PFSK-1 (cell line): ENCODE measurements at regions not wholly inside any gene's neighbourhood (a gene's known extent, or its start where the extent isn't known, plus 50 kb on each side); places are given as distances from the start of the nearest gene placed in this dataset.

ENCODE experiments used
- FOXP2 ChIP-seq: optimal IDR thresholded peaks from 2 replicates; pipeline ENCODE3; 2011; ENCODE audit warnings: borderline replicate concordance, control low read depth, inconsistent platforms; ENCODE audit not compliant: insufficient read depth; ENCODE audit errors: extremely low read length, extremely low read depth
- POLR2AphosphoS5 ChIP-seq: IDR thresholded peaks from 2 replicates; pipeline ENCODE4 v1.6.1; 2012; ENCODE audit warnings: low read depth, mild to moderate bottlenecking, control low read depth, low read length, moderate library complexity
- SIN3A ChIP-seq: IDR thresholded peaks from 2 replicates; pipeline ENCODE4 v1.6.1; 2012; ENCODE audit warnings: mild to moderate bottlenecking, low read length, moderate library complexity, borderline replicate concordance; ENCODE audit not compliant: insufficient read depth
- TAF1 ChIP-seq: IDR thresholded peaks from 2 replicates; pipeline ENCODE4 v1.6.1; 2012; ENCODE audit warnings: low read length, control low read depth, borderline replicate concordance; ENCODE audit not compliant: insufficient read depth
- TF ChIP-seq, protein P1 (sequence below), 2 experiments: IDR thresholded peaks; 2 replicates each; pipeline versions ENCODE4 v1.6.1 to v1.8.0; 2011 to 2012; ENCODE audit warnings: low read depth in 2 of 2, low read length in 2 of 2, control low read depth in 1 of 2, inconsistent platforms in 1 of 2, mild to moderate bottlenecking in 1 of 2, moderate library complexity in 1 of 2; ENCODE audit not compliant: insufficient read depth in 1 of 2

GRCh38 chr7:83832009-83832408 is 183.1 kb upstream of the SEMA3E start:
- TF ChIP-seq FOXP2 (no peak), SIN3A (no peak), TAF1 (no peak)

GRCh38 chr7:83827036-83827435 is 178.1 kb upstream of the SEMA3E start:
- TF ChIP-seq POLR2AphosphoS5 = no peak
- no peak for TF ChIP-seq TAF1
- no peak for TF ChIP-seq FOXP2
- TF ChIP-seq, protein P1, sequence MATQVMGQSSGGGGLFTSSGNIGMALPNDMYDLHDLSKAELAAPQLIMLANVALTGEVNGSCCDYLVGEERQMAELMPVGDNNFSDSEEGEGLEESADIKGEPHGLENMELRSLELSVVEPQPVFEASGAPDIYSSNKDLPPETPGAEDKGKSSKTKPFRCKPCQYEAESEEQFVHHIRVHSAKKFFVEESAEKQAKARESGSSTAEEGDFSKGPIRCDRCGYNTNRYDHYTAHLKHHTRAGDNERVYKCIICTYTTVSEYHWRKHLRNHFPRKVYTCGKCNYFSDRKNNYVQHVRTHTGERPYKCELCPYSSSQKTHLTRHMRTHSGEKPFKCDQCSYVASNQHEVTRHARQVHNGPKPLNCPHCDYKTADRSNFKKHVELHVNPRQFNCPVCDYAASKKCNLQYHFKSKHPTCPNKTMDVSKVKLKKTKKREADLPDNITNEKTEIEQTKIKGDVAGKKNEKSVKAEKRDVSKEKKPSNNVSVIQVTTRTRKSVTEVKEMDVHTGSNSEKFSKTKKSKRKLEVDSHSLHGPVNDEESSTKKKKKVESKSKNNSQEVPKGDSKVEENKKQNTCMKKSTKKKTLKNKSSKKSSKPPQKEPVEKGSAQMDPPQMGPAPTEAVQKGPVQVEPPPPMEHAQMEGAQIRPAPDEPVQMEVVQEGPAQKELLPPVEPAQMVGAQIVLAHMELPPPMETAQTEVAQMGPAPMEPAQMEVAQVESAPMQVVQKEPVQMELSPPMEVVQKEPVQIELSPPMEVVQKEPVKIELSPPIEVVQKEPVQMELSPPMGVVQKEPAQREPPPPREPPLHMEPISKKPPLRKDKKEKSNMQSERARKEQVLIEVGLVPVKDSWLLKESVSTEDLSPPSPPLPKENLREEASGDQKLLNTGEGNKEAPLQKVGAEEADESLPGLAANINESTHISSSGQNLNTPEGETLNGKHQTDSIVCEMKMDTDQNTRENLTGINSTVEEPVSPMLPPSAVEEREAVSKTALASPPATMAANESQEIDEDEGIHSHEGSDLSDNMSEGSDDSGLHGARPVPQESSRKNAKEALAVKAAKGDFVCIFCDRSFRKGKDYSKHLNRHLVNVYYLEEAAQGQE (IDR thresholded peaks at IDR 0.05; ENCODE audit: insufficient read depth in 1 of 2, low read depth in 2 of 2, low read length in 2 of 2) = no peak
- TF ChIP-seq SIN3A = no peak

DNA sequence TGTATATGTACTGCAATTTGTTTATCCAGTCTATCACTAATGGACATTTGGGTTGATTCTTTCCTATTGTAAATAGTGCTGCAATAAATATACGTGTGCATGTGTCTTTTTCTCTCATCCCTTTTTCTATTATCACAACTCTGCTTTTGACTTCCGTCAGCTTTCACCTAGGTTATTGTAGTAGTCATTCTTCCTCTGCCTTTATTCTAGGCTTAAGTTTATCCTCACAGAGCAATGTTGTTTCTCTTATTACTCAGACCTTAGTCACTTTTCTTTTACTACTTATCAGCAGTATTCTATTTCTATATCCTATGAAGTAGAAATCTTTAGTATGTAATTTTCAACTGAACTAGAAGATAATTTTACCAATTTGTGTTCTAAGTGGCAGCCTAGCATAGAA is 175.3 kb upstream of the SEMA3E start:
- TF ChIP-seq POLR2AphosphoS5 = no peak
- no peak for TF ChIP-seq TAF1
- no peak for TF ChIP-seq FOXP2
- TF ChIP-seq, protein P1 (IDR thresholded peaks at IDR 0.05; ENCODE audit: insufficient read depth in 1 of 2, low read depth in 2 of 2, low read length in 2 of 2) = no peak
- TF ChIP-seq SIN3A = no peak

GRCh38 chr7:83821866-83822265 is 172.9 kb upstream of the SEMA3E start:
- TF ChIP-seq TAF1 = no peak
- no peak for TF ChIP-seq POLR2AphosphoS5
- TF ChIP-seq SIN3A = no peak
- TF ChIP-seq, protein P1 (IDR thresholded peaks at IDR 0.05; ENCODE audit: insufficient read depth in 1 of 2, low read depth in 2 of 2, low read length in 2 of 2) = no peak
- no peak for TF ChIP-seq FOXP2

DNA sequence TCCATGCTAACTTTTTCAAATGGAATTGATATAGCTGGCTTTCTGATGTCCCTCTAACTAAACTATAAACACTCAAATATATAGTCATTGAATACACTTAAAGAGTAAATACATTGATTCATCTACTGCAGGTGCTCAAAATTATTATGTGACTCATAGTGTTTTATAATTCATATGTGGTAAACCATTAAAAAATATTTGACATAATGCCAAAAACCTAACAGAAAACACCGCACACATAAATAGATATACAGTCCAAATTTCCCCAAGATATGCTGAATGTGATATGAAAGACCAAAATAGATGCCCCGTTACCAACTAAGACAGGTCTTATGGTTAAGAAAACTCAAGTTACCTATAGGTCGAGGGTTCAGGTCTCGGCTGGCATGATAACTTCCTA is 171.7 kb upstream of the SEMA3E start:
- TF ChIP-seq, protein P1 (IDR thresholded peaks at IDR 0.05; ENCODE audit: insufficient read depth in 1 of 2, low read depth in 2 of 2, low read length in 2 of 2) = no peak
- TF ChIP-seq SIN3A = no peak
- no peak for TF ChIP-seq FOXP2
- no peak for TF ChIP-seq POLR2AphosphoS5
- TF ChIP-seq TAF1 = no peak
